CD14-positive monocyte (primary cell): ENCODE measurements at regions not wholly inside any gene's neighbourhood (a gene's known extent, or its start where the extent isn't known, plus 50 kb on each side); places are given as distances from the start of the nearest gene placed in this dataset.

Experiments
- DNase-seq, 3 donors: peaks; one replicate each; pipeline ENCODE4 v3.0.0-alpha.2; 2011 to 2022
- H2AFZ ChIP-seq: 2 replicates; pipeline ENCODE4 v1.6.0; 2012; ENCODE audit warnings: mild to moderate bottlenecking, low read depth, low read length, inconsistent platforms; ENCODE audit not compliant: insufficient read depth, poor library complexity, severe bottlenecking
- H3K27ac ChIP-seq, 2 donors: 1 replicate in 1 of 2; 2 replicates in 1 of 2; pipeline ENCODE4 v1.5.1; 2012 to 2013; ENCODE audit warnings: low read length in 2 of 2, control low read depth in 1 of 2, inconsistent platforms in 1 of 2, low read depth in 1 of 2, mild to moderate bottlenecking in 1 of 2
- H3K27me3 ChIP-seq, 2 donors: one replicate each; pipeline versions ENCODE4 v1.6.0 to v1.6.1; 2011 to 2013; ENCODE audit warnings: low read length in 2 of 2; ENCODE audit not compliant: control insufficient read depth in 2 of 2, insufficient read depth in 2 of 2
- H3K36me3 ChIP-seq, 2 donors: replicated peaks in 1 of 2; 1 replicate in 1 of 2; 2 replicates in 1 of 2; pipeline versions ENCODE4 v1.5.1 to v1.6.1; 2012 to 2013; ENCODE audit warnings: low read length in 2 of 2, control low read depth in 1 of 2, inconsistent platforms in 1 of 2, mild to moderate bottlenecking in 1 of 2; ENCODE audit not compliant: insufficient read depth in 2 of 2, control insufficient read depth in 1 of 2
- H3K4me1 ChIP-seq, 2 donors: 1 replicate in 1 of 2; 2 replicates in 1 of 2; pipeline versions ENCODE4 v1.5.1 to v1.6.1; 2012 to 2013; ENCODE audit warnings: low read length in 2 of 2, control low read depth in 1 of 2, inconsistent platforms in 1 of 2, mild to moderate bottlenecking in 1 of 2, moderate library complexity in 1 of 2; ENCODE audit not compliant: insufficient read depth in 2 of 2, control insufficient read depth in 1 of 2
- H3K4me2 ChIP-seq: replicated peaks from 2 replicates; pipeline ENCODE3; 2012; ENCODE audit warnings: low read length, moderate library complexity, mild to moderate bottlenecking; ENCODE audit not compliant: poor library complexity, severe bottlenecking; ENCODE audit errors: extremely low read depth
- H3K4me3 ChIP-seq, 3 experiments: fragments of 200-600 bp in 1 of 3; sonication (generic) in 1 of 3; replicated peaks in 1 of 3; 1 replicate in 2 of 3; 2 replicates in 1 of 3; pipeline ENCODE4 v1.5.1; 2011 to 2013; ENCODE audit warnings: low read length in 3 of 3, mild to moderate bottlenecking in 3 of 3, control low read depth in 2 of 3, low read depth in 2 of 3, inconsistent platforms in 1 of 3, moderate library complexity in 1 of 3
- H3K79me2 ChIP-seq: 2 replicates; pipeline ENCODE4 v1.6.0; 2012; ENCODE audit warnings: mild to moderate bottlenecking, control low read depth, inconsistent platforms, low read length, moderate library complexity; ENCODE audit not compliant: insufficient read depth
- H3K9ac ChIP-seq: 2 replicates; pipeline ENCODE4 v1.6.0; 2017; ENCODE audit warnings: low read length, mild to moderate bottlenecking; ENCODE audit not compliant: insufficient read depth, poor library complexity, severe bottlenecking
- H3K9me3 ChIP-seq, 2 donors: replicated peaks in 1 of 2; 1 replicate in 1 of 2; 2 replicates in 1 of 2; pipeline versions ENCODE4 v1.5.1 to v1.6.1; 2012 to 2013; ENCODE audit warnings: low read length in 2 of 2, control low read depth in 1 of 2; ENCODE audit not compliant: control insufficient read depth in 1 of 2, insufficient read depth in 1 of 2
- H4K20me1 ChIP-seq: 2 replicates; pipeline ENCODE4 v1.6.0; 2012; ENCODE audit warnings: mild to moderate bottlenecking, low read length, control low read depth, moderate library complexity; ENCODE audit not compliant: insufficient read depth
- H3K27ac Mint-ChIP-seq, 7 donors: one replicate each; pipeline ENCODE4 v1.8.0; 2020; ENCODE audit warnings: mild to moderate bottlenecking in 7 of 7, mixed read lengths in 7 of 7, moderate library complexity in 6 of 7, inconsistent platforms in 2 of 7
- H3K27me3 Mint-ChIP-seq, 3 donors: one replicate each; pipeline ENCODE4 v1.8.0; 2021 to 2022; ENCODE audit warnings: low read depth in 3 of 3, mild to moderate bottlenecking in 3 of 3, mixed read lengths in 3 of 3, moderate library complexity in 3 of 3, inconsistent platforms in 1 of 3
- H3K36me3 Mint-ChIP-seq, 2 donors: one replicate each; pipeline ENCODE4 v1.8.0; 2020; ENCODE audit warnings: mixed read lengths in 2 of 2, inconsistent platforms in 1 of 2, mild to moderate bottlenecking in 1 of 2
- H3K4me1 Mint-ChIP-seq: one replicate; pipeline ENCODE4 v1.8.0; 2020; ENCODE audit warnings: mild to moderate bottlenecking, mixed read lengths
- H3K4me3 Mint-ChIP-seq, 2 donors: one replicate each; pipeline ENCODE4 v1.8.0; 2020; ENCODE audit warnings: mild to moderate bottlenecking in 2 of 2, mixed read lengths in 2 of 2, moderate library complexity in 1 of 2
- H3K9me3 Mint-ChIP-seq, 7 donors: one replicate each; pipeline ENCODE4 v1.8.0; 2020 to 2022; ENCODE audit warnings: mixed read lengths in 7 of 7, mild to moderate bottlenecking in 6 of 7, moderate library complexity in 6 of 7, inconsistent platforms in 2 of 7
- CTCF ChIP-seq: fragments of 200-600 bp; IDR thresholded peaks from one replicate; pipeline ENCODE4 v1.8.0; 2022; ENCODE audit warnings: antibody characterized with exemption, mild to moderate bottlenecking
- WGBS: methylation state at CpG from one replicate; pipeline ENCODE4 v1.1.5; 2013; ENCODE audit warnings: missing lambda C conversion rate; ENCODE audit not compliant: insufficient coverage; 5-methylcytosine and 5-hydroxymethylcytosine counted together
- intact Hi-C, 2 donors: fragments of 100-400 bp; cut with micrococcal nuclease; formaldehyde crosslinking; loops; one replicate each; pipeline versions ENCODE4 v1.15.0 to v1.15.1; 2023

DNA sequence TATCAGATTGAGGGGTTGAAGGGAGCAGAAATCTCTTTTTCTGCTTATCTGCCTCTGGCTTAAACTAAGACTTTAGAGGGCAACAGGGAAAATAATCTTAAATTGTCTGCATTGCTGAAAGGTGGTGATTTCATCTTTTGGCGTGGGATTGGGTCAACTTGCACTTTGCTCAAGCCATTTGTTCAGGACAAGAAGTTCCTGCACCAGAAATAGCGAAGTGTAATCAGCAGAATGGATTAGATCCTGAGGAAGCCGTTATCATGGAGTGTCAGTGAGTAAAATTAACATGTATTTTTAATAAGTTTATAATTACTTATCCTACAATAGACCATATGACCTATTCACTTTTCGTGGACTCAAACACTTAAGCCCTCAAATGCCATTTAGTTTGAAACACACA is 249.3 kb downstream of the CD83 start:
- H3K4me3 Mint-ChIP-seq, result no peak overlapping the region
- Histone ChIP-seq H3K27me3 (no peaks in the 10 kb centered on the region), H3K9ac (no peak overlapping the region), H3K4me1 (peaks cover 6 to 10% of the 10 kb centered on the region in 2 donors), H3K36me3 (no peaks in the 10 kb centered on the region), H3K4me2 (no peak overlapping the region), H3K79me2 (no peaks in the 10 kb centered on the region), H3K9me3 (no peaks in the 10 kb centered on the region), H3K27ac (no peak overlapping the region), H3K4me3 (no peak overlapping the region), H2AFZ (no peak overlapping the region), H4K20me1 (no peaks in the 10 kb centered on the region)
- H3K27ac Mint-ChIP-seq, result no peak overlapping the region
- peaks cover 0 to 3% (median 0%) of the 10 kb centered on the region in 7 donors for H3K9me3 Mint-ChIP-seq
- intact Hi-C loops, result no loop called here
- TF ChIP-seq CTCF, result no peak
- H3K36me3 Mint-ChIP-seq, result no peaks in the 10 kb centered on the region
- DNase-seq, result no peak
- H3K4me1 Mint-ChIP-seq, result peaks cover 14% of the 10 kb centered on the region
- peaks cover 0 to 2% (median 1%) of the 10 kb centered on the region in 3 donors for H3K27me3 Mint-ChIP-seq
- WGBS, result 83% methylated on average over 1 of the region's 4 CpGs

DNA sequence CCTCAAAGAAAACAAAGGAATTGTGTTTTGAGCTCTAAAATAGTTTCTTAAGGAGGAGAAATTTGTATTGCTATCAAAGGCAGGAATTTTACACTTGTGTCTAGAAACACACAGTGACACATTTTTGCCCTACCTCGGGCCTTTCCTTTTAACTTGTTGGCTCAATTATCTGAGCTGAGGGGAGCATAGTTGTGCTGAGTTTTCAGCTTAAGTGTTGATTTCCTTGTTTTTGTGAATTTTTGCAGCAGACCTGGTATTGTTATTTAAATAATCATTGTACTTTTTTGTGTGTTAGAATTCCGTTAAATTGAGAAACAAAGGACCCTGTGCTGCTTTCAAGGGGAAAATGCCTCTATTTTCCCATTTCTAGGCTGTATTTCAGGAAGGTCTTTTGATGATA is 249.7 kb downstream of the CD83 start:
- Histone ChIP-seq H3K9ac (no peak overlapping the region), H3K27ac (no peak overlapping the region), H3K36me3 (no peaks in the 10 kb centered on the region), H4K20me1 (no peaks in the 10 kb centered on the region), H3K27me3 (no peaks in the 10 kb centered on the region), H3K9me3 (no peaks in the 10 kb centered on the region), H2AFZ (no peak overlapping the region), H3K4me1 (peaks cover 10 to 14% of the 10 kb centered on the region in 2 donors), H3K79me2 (no peaks in the 10 kb centered on the region), H3K4me2 (no peak overlapping the region), H3K4me3 (no peak overlapping the region)
- Mint-ChIP-seq H3K27me3 (peaks cover 0 to 2% (median 1%) of the 10 kb centered on the region in 3 donors), H3K4me1 (peaks cover 14% of the 10 kb centered on the region), H3K27ac (no peak overlapping the region), H3K4me3 (no peak overlapping the region), H3K36me3 (no peaks in the 10 kb centered on the region), H3K9me3 (peaks cover 0 to 3% (median 0%) of the 10 kb centered on the region in 7 donors)
- WGBS, result no CpG with 5 or more reads among the region's 2 CpGs
- no peak for TF ChIP-seq CTCF
- intact Hi-C loops, result no loop called here
- DNase-seq, result no peak
